ENCODE measurements at regions not wholly inside any gene's neighbourhood (a gene's known extent, or its start where the extent isn't known, plus 50 kb on each side); places are given as distances from the start of the nearest gene placed in this dataset.

GRCh38 chr4:95637043-95637600, 88.3 kb upstream of the UNC5C start:
- no peak overlapping the region for H3K4me3 ChIP-seq (ENCODE audit: insufficient read depth, low read depth, low read length)
- no peaks in the 10 kb centered on the region for H3K27me3 ChIP-seq (ENCODE audit: control insufficient read depth, insufficient read depth, low read length)
- no peaks in the 10 kb centered on the region for H4K20me1 ChIP-seq (ENCODE audit: insufficient read depth, low read length)
- H4K91ac ChIP-seq (ENCODE audit: insufficient read depth, low read depth, low read length): no peak overlapping the region
- no peak overlapping the region for H3K9ac ChIP-seq (ENCODE audit: low read depth, low read length)
- H3K4me2 ChIP-seq (ENCODE audit: low read depth, low read length): no peak overlapping the region
- H2BK5ac ChIP-seq (ENCODE audit: low read depth, low read length, poor library complexity, severe bottlenecking): no peak overlapping the region
- no peaks in the 10 kb centered on the region for H3K79me1 ChIP-seq (ENCODE audit: low read depth in 1 of 2, low read length in 2 of 2)
- no peak for ATAC-seq (ENCODE audit: low read depth)
- H4K8ac ChIP-seq (ENCODE audit: low read depth in 2 of 2, low read length in 2 of 2): no peak overlapping the region
- H3K14ac ChIP-seq (replicated peaks; ENCODE audit: low read depth, low read length): no peak overlapping the region
- no peak overlapping the region for H3K56ac ChIP-seq (ENCODE audit: extremely low read depth, insufficient read depth, low read length)
- no peaks in the 10 kb centered on the region for H3K4me1 ChIP-seq (ENCODE audit: control insufficient read depth, insufficient read depth, low read length)
- H2BK15ac ChIP-seq (ENCODE audit: low read depth, low read length): no peak overlapping the region
- no peak overlapping the region for H3K4ac ChIP-seq (ENCODE audit: low read depth, low read length)
- no CpG with 5 or more reads among the region's 3 CpGs for WGBS, 2 experiments (ENCODE audit: extremely low coverage in 2 of 2, insufficient read length in 1 of 2)
- no peaks in the 10 kb centered on the region for H3K9me1 ChIP-seq (ENCODE audit: insufficient read depth, low read length)
- no peak overlapping the region for H2BK20ac ChIP-seq (ENCODE audit: low read depth, low read length)
- no peak overlapping the region for H4K5ac ChIP-seq (ENCODE audit: low read depth, low read length)
- ChIA-PET POLR2A (ENCODE audit: unreplicated experiment) (no interaction called here), CTCF (interaction anchor here (1.0 kb wide), 1 partner anchor 28 kb away, joined by 3 read pairs; no protein-coding TSS in a partner anchor)
- no peak overlapping the region for H2AK5ac ChIP-seq (ENCODE audit: low read depth, low read length)
- H2BK120ac ChIP-seq (ENCODE audit: low read depth, low read length): no peak overlapping the region
- H3K18ac ChIP-seq (ENCODE audit: low read depth, low read length): no peak overlapping the region
- TF ChIP-seq MXI1 (IDR thresholded peaks at IDR 0.05; ENCODE audit: borderline replicate concordance, low read depth, low read length): no peak
- dilution Hi-C loops (cut with HindIII; ENCODE audit: low sequenced_read_pairs, unreplicated experiment): no loop called here
- intact Hi-C loops (cut with micrococcal nuclease): no loop called here
- H3K27ac ChIP-seq (ENCODE audit: insufficient read depth, low read length): no peak overlapping the region
- H2AK9ac ChIP-seq (replicated peaks; ENCODE audit: low read depth, low read length, poor library complexity): no peak overlapping the region
- H3K9me3 ChIP-seq (ENCODE audit: control insufficient read depth, insufficient read depth, low read length): no peaks in the 10 kb centered on the region
- in situ Hi-C loops (cut with MboI; ENCODE audit: low sequenced_read_pairs): no loop called here
- H2AFZ ChIP-seq (replicated peaks; ENCODE audit: low read length, poor library complexity): no peak overlapping the region
- no peak overlapping the region for H3K23ac ChIP-seq (ENCODE audit: low read depth, low read length)
- H3K36me3 ChIP-seq (ENCODE audit: control insufficient read depth, insufficient read depth, low read length): no peaks in the 10 kb centered on the region
- no peak for DNase-seq
- BruUV-seq (replicated peaks): no TSS peak
